IgD-negative memory B cell (primary cell): ENCODE measurements at regions not wholly inside any gene's neighbourhood (a gene's known extent, or its start where the extent isn't known, plus 50 kb on each side); places are given as distances from the start of the nearest gene placed in this dataset.

Source experiments
- H3K27ac Mint-ChIP-seq, 3 donors: one replicate each; pipeline ENCODE4 v1.8.0; 2020 to 2022; ENCODE audit warnings: mild to moderate bottlenecking in 3 of 3, mixed read lengths in 3 of 3, moderate library complexity in 1 of 3
- H3K27me3 Mint-ChIP-seq: one replicate; pipeline ENCODE4 v1.8.0; 2021; ENCODE audit warnings: mixed read lengths
- H3K36me3 Mint-ChIP-seq: one replicate; pipeline ENCODE4 v1.8.0; 2020; ENCODE audit warnings: mild to moderate bottlenecking, mixed read lengths
- H3K4me1 Mint-ChIP-seq, 3 donors: one replicate each; pipeline ENCODE4 v1.8.0; 2020 to 2022; ENCODE audit warnings: mixed read lengths in 3 of 3, mild to moderate bottlenecking in 1 of 3
- H3K4me3 Mint-ChIP-seq, 4 donors: one replicate each; pipeline ENCODE4 v1.8.0; 2020 to 2022; ENCODE audit warnings: mild to moderate bottlenecking in 4 of 4, mixed read lengths in 4 of 4, moderate library complexity in 3 of 4
- H3K9me3 Mint-ChIP-seq, 3 donors: one replicate each; pipeline ENCODE4 v1.8.0; 2020 to 2021; ENCODE audit warnings: mixed read lengths in 3 of 3, mild to moderate bottlenecking in 1 of 3

GRCh38 chr10:113219446-113219845 lies 269.4 kb downstream of the TCF7L2 start:
- H3K27ac Mint-ChIP-seq = no peak overlapping the region
- peaks cover 4% of the 10 kb centered on the region for H3K36me3 Mint-ChIP-seq
- no peaks in the 10 kb centered on the region for H3K4me1 Mint-ChIP-seq
- H3K9me3 Mint-ChIP-seq = no peaks in the 10 kb centered on the region
- no peak overlapping the region for H3K4me3 Mint-ChIP-seq
- peaks cover 12% of the 10 kb centered on the region for H3K27me3 Mint-ChIP-seq

DNA sequence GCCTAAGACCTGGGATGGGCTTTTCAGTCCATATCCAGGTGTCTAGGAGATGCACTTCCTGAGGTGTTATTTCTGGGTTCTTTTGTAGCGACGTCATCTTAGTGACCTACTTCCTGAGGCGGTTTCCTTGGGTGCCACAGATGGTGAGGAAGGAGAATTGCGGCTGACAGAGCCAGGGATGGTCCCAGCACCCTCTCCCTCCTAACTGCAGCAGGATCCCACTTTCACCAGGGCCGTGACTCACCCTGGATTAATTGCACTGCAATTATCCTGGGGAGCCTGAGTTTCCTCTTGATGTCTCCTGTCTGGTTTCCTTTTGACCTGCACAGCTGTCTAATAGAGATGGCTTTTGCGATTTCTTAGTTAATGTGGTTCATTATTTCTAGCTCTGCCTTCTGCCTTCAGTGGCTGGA lies 271.7 kb downstream of the TCF7L2 start:
- no peaks in the 10 kb centered on the region for H3K9me3 Mint-ChIP-seq
- H3K27me3 Mint-ChIP-seq = peaks cover 14% of the 10 kb centered on the region
- H3K4me1 Mint-ChIP-seq = no peaks in the 10 kb centered on the region
- H3K4me3 Mint-ChIP-seq = no peak overlapping the region
- H3K36me3 Mint-ChIP-seq = peaks cover 7% of the 10 kb centered on the region
- H3K27ac Mint-ChIP-seq = no peak overlapping the region

DNA sequence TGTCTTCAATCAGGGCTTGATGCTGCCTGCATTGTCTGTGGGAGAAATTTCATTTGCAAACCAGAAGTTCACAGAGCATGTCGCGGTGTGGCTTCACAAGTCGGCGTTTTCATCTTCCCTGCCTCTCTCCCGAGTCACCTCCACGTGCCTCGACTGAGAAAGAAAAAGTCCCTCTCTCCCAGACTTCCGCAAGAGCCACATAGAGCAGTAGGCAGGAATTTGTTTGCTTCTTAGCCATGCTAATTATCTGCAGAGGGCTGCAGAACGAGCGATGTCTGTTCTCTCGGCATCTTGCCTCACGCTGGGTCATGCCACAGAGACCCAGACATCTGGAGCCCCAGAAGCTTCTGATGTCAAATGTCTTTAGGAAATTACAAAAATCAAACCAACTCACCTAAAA lies 272.2 kb downstream of the TCF7L2 start:
- Mint-ChIP-seq H3K27me3 (peaks cover 14% of the 10 kb centered on the region), H3K36me3 (peaks cover 7% of the 10 kb centered on the region), H3K27ac (no peak overlapping the region), H3K4me1 (no peaks in the 10 kb centered on the region), H3K9me3 (no peaks in the 10 kb centered on the region), H3K4me3 (no peak overlapping the region)

DNA sequence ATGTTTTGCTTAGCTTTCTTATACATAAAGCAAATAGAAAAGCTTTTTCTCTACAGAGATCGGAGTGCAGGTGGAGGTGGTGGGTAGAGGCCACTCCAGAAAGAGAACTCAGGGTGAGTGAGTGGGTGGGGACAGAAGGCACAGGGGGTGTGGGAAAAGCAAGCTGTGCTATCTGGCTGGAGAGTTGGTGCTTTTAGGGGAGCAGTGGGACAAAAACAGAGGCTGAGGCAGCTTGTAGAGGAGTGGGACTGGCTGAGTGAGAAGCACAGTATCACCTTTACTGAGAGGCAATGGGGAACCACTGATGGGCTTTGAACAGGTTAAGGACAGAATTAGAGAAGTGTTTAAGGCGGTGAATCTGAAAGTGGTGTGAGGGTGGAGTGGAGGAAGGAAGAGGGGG lies 275.3 kb downstream of the TCF7L2 start:
- H3K36me3 Mint-ChIP-seq = peaks cover 7% of the 10 kb centered on the region
- H3K9me3 Mint-ChIP-seq = no peaks in the 10 kb centered on the region
- H3K4me3 Mint-ChIP-seq = no peak overlapping the region
- H3K4me1 Mint-ChIP-seq = no peaks in the 10 kb centered on the region
- no peak overlapping the region for H3K27ac Mint-ChIP-seq
- H3K27me3 Mint-ChIP-seq = peaks cover 14% of the 10 kb centered on the region

DNA sequence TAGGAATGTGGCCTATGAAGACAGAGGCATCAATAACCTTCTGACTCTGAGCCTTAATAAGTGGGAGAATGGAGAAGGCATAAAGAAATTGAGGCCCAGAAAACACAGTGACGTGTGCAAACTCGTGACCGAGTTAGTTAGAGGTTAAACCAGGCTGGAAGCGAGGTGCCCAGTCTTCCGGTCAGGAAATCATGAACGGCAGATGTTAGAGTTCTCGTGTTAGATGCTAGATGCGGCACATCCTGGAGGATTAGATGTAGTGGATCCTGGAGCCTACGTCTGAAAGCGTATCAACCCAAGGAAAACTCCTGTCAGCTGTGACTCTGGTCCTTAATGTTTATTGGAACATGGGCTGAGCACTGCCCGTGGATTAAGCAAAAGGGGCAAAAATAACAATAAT lies 275.9 kb downstream of the TCF7L2 start:
- Mint-ChIP-seq H3K36me3 (peaks cover 7% of the 10 kb centered on the region), H3K9me3 (no peaks in the 10 kb centered on the region), H3K27ac (no peak overlapping the region), H3K4me3 (no peak overlapping the region), H3K27me3 (peaks cover 13% of the 10 kb centered on the region), H3K4me1 (no peaks in the 10 kb centered on the region)

DNA sequence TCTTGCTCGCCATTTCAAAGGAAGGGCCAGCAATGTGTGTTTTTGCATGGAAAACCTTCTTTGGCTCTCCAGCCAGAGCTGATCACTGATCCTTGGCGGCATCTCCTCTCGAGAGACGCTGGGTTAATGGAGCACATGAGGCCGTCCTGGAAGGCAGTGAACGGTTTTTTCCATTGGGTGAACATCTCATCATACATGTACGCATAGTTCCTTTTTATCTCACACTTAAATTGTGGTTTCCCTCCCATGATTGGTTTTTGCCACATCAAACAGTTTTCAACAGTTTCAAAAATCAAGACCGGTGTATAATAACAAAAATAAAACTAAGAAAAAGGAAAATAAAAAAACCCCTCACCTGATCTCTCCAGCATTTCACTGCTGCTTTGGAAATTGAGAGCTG lies 276.4 kb downstream of the TCF7L2 start:
- Mint-ChIP-seq H3K4me3 (no peak overlapping the region), H3K27ac (no peak overlapping the region), H3K4me1 (no peaks in the 10 kb centered on the region), H3K9me3 (no peaks in the 10 kb centered on the region), H3K36me3 (peaks cover 6% of the 10 kb centered on the region), H3K27me3 (peaks cover 13% of the 10 kb centered on the region)

DNA sequence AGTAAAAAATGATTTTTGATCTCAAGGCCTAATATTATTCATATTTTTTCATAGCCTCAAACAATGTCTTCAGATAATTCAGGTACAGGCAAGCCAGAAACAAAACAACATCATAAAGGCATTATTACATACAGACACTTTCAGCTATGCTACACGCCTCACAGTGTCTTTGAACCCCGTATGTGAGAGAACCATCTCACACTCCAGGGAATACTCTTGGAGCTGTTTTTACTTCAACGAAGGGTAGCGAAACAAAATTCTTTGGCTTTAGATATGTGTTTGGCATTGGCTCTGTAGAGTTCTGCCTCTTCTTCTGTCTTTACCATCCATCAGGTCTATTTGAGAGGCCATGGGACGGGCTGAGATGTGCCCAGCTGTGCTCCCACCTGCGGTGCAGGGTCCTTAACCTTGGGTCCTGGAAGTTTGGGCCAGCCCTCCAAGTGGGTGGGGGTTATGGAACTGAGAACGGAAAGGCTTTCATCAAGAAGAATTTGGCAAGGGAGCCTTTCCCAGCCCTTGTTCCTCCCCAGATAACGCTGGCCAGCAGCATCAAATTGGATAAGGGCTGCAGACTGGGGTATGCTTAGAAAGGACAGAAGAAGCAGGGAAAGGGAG lies 276.9 kb downstream of the TCF7L2 start:
- Mint-ChIP-seq H3K36me3 (peaks cover 6% of the 10 kb centered on the region), H3K9me3 (no peaks in the 10 kb centered on the region), H3K4me1 (no peaks in the 10 kb centered on the region), H3K4me3 (no peak overlapping the region), H3K27me3 (peaks cover 12% of the 10 kb centered on the region), H3K27ac (no peak overlapping the region)

- H3K4me1 Mint-ChIP-seq = peaks cover 0 to 3% (median 0%) of the 10 kb centered on the region in 3 donors
- H3K36me3 Mint-ChIP-seq = peaks cover 3% of the 10 kb centered on the region
These were observed 278.5 kb downstream of the TCF7L2 start for GRCh38 chr10:113228530-113228929.

GRCh38 chr10:113230011-113230610 lies 280.1 kb downstream of the TCF7L2 start:
- Mint-ChIP-seq H3K4me3 (no peak overlapping the region), H3K36me3 (peaks cover 3% of the 10 kb centered on the region), H3K4me1 (peaks cover 0 to 3% (median 2%) of the 10 kb centered on the region in 3 donors), H3K9me3 (peaks cover 0 to 3% (median 0%) of the 10 kb centered on the region in 3 donors), H3K27ac (no peak overlapping the region), H3K27me3 (peaks cover 12% of the 10 kb centered on the region)

More at GRCh38 chr10:113228530-113228929, 278.5 kb downstream of the TCF7L2 start:
- Mint-ChIP-seq H3K27me3 (peaks cover 6% of the 10 kb centered on the region), H3K4me3 (no peak overlapping the region), H3K9me3 (no peaks in the 10 kb centered on the region), H3K27ac (no peak overlapping the region)

- Mint-ChIP-seq H3K4me1 (peaks cover 0 to 3% (median 3%) of the 10 kb centered on the region in 3 donors), H3K36me3 (no peaks in the 10 kb centered on the region), H3K9me3 (peaks cover 0 to 6% (median 4%) of the 10 kb centered on the region in 3 donors), H3K27ac (no peak overlapping the region), H3K27me3 (peaks cover 11% of the 10 kb centered on the region), H3K4me3 (no peak overlapping the region)
These were observed 283.0 kb downstream of the TCF7L2 start for GRCh38 chr10:113232928-113233511.

- H3K27ac Mint-ChIP-seq = no peak overlapping the region
- no peaks in the 10 kb centered on the region for H3K36me3 Mint-ChIP-seq
- H3K27me3 Mint-ChIP-seq = peaks cover 16% of the 10 kb centered on the region
- H3K4me1 Mint-ChIP-seq = peaks cover 0 to 4% (median 3%) of the 10 kb centered on the region in 3 donors
- peaks cover 0 to 6% (median 4%) of the 10 kb centered on the region in 3 donors for H3K9me3 Mint-ChIP-seq
- H3K4me3 Mint-ChIP-seq = no peak overlapping the region
These were observed 284.4 kb downstream of the TCF7L2 start for GRCh38 chr10:113234481-113234880.

DNA sequence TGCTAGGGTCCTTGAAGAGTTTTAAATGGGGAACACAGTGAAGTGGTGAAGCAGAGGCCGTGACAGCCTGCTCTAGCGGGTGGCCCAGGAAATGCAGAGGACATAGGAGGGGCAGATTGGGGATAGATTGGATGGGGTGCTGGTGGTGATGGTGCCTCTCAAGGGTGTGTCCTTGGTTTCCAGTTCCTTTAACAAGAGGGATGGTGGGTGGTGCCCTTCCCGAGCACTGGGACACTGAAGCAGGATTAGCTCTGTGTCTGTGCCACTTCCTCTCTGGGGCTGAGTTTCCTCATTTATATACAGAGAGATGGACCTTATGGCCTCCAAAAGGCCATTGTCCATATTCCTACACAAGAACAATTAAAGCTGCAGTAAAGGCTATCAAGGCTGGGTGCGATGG lies 285.5 kb downstream of the TCF7L2 start:
- Mint-ChIP-seq H3K27ac (no peak overlapping the region), H3K9me3 (peaks cover 0 to 6% (median 4%) of the 10 kb centered on the region in 3 donors), H3K36me3 (no peaks in the 10 kb centered on the region), H3K4me3 (peak overlapping the region in 1 of 4 donors; percentile 82), H3K27me3 (peaks cover 20% of the 10 kb centered on the region), H3K4me1 (peaks cover 0 to 4% (median 3%) of the 10 kb centered on the region in 3 donors)

- Mint-ChIP-seq H3K27me3 (peaks cover 25% of the 10 kb centered on the region), H3K9me3 (peaks cover 0 to 6% (median 4%) of the 10 kb centered on the region in 3 donors), H3K36me3 (no peaks in the 10 kb centered on the region), H3K4me1 (peaks cover 0 to 4% (median 3%) of the 10 kb centered on the region in 3 donors), H3K27ac (no peak overlapping the region), H3K4me3 (no peak overlapping the region)
These were observed 287.0 kb downstream of the TCF7L2 start for GRCh38 chr10:113236998-113237397.

DNA sequence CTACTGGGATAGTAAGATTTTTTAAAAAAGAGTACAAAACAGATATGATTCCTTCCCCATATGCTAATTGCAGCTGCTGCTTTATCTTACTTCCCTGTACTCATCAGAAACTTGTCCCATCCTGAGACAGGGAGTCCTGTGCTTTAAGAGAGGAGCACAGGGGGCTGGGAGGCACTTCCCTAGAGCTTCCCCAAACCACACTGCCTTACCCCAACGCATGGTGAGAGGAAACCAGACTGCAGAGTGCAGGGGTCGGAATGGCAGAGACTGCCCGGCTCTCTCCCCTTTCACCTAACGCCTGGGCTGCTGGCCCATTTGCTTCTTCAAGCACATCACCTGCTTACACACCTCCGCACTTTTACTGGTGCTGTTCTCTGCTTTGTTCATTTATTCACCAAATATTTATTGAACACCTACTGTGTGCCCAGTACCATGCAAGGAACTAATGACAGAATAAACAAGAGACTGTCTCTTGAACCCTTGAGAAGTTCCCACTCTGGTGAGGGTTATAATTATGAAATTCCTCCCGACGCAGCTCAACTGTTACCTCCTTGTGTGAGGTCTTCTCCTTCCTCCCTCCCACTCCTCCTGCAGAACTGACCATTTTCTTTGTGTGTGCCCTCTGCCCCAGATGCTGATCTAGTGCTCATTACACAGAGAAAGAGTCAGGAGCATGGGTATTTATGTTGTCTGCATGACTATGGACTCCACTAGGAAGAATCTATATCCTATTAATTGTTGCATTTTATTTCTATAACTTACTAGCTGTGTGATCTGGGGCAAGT lies 289.7 kb downstream of the TCF7L2 start:
- Mint-ChIP-seq H3K4me3 (no peak overlapping the region), H3K9me3 (peaks cover 0 to 4% (median 3%) of the 10 kb centered on the region in 3 donors), H3K4me1 (peaks cover 0 to 2% (median 0%) of the 10 kb centered on the region in 3 donors), H3K27me3 (peaks cover 24% of the 10 kb centered on the region), H3K36me3 (no peaks in the 10 kb centered on the region), H3K27ac (no peak overlapping the region)

- H3K9me3 Mint-ChIP-seq = peaks cover 0 to 4% (median 0%) of the 10 kb centered on the region in 3 donors
- H3K4me1 Mint-ChIP-seq = peaks cover 0 to 1% (median 0%) of the 10 kb centered on the region in 3 donors
- peaks cover 20% of the 10 kb centered on the region for H3K27me3 Mint-ChIP-seq
- H3K36me3 Mint-ChIP-seq = no peaks in the 10 kb centered on the region
- no peak overlapping the region for H3K4me3 Mint-ChIP-seq
- no peak overlapping the region for H3K27ac Mint-ChIP-seq
These were observed 290.7 kb downstream of the TCF7L2 start for GRCh38 chr10:113240736-113241135.
